Ramos (cell line): ENCODE measurements at regions not wholly inside any gene's neighbourhood (a gene's known extent, or its start where the extent isn't known, plus 50 kb on each side); places are given as distances from the start of the nearest gene placed in this dataset.

Experiments used
- in situ Hi-C: fragments of 300-500 bp; cut with MboI; formaldehyde crosslinking; loops from one replicate; pipeline ENCODE4 v1.14.3; 2022; ENCODE audit warnings: low sequenced_read_pairs; ENCODE audit not compliant: unreplicated experiment

GRCh38 chr7:36085096-36085495, 68.0 kb upstream of the EEPD1 start:
- in situ Hi-C loops = no loop called here

GRCh38 chr7:36086571-36086970, 66.5 kb upstream of the EEPD1 start:
- in situ Hi-C loops = no loop called here

GRCh38 chr7:36088553-36088952, 64.5 kb upstream of the EEPD1 start:
- in situ Hi-C loops = no loop called here

- in situ Hi-C loops = no loop called here
These were observed 64.1 kb upstream of the EEPD1 start for GRCh38 chr7:36088966-36089365.

GRCh38 chr7:36090976-36091873, 61.8 kb upstream of the EEPD1 start:
- in situ Hi-C loops = no loop called here

GRCh38 chr7:36091874-36092176, 61.2 kb upstream of the EEPD1 start:
- in situ Hi-C loops = no loop called here

GRCh38 chr7:36092221-36092771, 60.8 kb upstream of the EEPD1 start:
- in situ Hi-C loops = no loop called here

GRCh38 chr7:36096460-36097095, 56.5 kb upstream of the EEPD1 start:
- in situ Hi-C loops = no loop called here

GRCh38 chr7:36098096-36098495, 55.0 kb upstream of the EEPD1 start:
- in situ Hi-C loops = no loop called here

- in situ Hi-C loops = no loop called here
These were observed 52.8 kb upstream of the EEPD1 start for GRCh38 chr7:36100226-36100625.

GRCh38 chr7:36100634-36101033, 52.4 kb upstream of the EEPD1 start:
- in situ Hi-C loops = no loop called here
